NCI-H2107 treated with DMSO at 0.1 percent for 48 hours (cell line): ENCODE measurements at regions not wholly inside any gene's neighbourhood (a gene's known extent, or its start where the extent isn't known, plus 50 kb on each side); places are given as distances from the start of the nearest gene placed in this dataset.
A peak's percentile ranks its signal among the peaks of the same experiment; 100 is the strongest.

Source experiments
- DNase-seq: peaks from one replicate; lab custom pipeline; 2025; ENCODE audit not compliant: unreplicated experiment; lab: John Stamatoyannopoulos, UW

DNA sequence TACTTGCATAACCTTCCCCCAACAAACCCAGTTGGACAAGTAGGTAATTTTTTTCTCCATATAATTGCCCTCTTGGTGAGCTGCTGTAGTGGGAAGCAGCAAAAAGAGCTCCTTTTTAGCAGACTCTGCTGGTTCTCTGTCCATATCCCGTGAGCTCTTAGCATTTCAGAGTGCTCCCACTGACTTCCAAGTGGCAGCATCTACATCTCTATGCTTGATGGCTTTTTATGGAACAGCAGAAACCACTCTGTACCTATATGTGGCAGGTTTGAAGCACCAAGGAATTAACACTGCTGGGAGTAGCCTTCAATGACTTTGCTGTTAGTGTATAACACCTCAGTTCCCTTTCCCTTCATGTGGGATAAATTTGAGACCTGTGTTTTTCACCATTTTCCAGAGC lies 168.4 kb upstream of the NHS start:
- DNase-seq, result no peak

DNA sequence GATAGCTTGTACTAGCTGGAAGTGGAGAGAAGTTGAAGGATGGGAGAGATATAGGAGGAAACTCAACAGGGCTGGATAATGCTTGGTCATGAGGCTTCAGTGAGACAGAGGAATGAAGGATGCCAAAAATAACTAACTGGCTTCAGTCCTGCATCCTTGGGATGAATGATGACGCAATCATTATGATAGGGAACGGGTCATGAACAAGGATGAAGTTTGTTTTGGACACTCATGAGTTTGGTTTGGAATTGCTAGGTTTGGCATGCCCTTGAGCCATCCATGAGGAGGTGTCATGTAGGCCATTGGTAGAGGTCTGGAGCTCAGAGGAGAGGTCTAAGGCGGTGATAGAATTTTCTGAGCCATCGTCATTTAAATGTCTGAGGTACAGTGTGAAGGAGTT lies 160.0 kb upstream of the NHS start:
- no peak for DNase-seq

DNA sequence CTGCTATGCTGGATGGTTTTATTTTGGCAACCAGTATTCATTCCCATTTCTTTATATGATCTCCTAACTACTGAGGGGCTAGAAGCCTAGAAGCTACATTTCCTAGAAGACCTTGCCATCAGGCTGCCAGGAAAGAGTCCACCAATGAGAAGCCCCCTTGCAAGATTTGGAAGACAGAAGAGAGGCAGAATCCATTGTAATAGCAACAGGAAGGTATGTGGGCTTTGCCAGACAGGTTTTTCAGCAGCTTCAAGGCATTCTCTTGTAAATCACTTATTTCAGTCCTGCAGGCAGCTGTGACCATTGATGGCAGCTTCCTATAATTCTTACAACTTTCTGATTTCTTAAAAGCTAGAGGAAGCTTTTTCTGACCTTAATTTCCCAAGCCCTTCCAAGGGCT lies 148.3 kb upstream of the NHS start:
- no peak for DNase-seq

DNA sequence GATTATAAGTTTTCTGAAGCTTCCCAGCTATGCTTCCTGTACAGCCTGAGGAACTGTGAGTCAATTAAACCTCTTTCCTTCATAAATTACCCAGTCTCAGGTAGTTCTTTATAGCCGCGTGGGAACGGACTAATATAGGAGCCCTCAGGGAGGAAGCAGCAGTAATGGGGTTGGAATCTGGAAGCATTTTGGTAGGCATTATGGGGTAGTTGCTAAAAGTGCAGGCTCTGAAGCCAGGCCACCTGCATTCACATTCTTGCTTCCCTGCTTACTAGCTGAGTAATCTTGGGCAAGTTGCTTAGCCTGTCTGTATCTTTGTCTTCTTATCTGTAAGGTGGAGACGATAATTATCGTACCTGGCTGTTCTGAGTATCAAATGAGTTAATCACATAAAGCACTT lies 137.9 kb upstream of the NHS start:
- no peak for DNase-seq

DNA sequence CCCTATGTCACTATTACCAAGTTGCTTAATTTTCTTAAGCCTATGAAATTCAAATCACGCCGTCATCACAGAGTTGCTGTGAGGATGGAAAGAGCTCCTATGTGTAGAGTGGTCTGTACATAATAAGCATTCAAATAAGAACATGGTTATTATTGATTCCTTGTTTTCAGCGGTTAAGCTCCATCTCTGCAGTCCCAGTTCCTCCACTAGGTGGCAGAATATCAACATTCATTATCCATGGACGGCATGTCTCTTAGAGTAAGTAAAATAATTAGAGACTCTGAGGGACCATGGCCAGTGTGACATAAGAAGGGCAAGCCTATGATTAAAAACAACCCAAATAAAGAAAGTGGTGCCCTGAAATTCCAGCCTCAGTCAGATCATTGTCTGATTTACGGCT lies 132.5 kb upstream of the NHS start:
- DNase-seq, result peak; percentile 85

DNA sequence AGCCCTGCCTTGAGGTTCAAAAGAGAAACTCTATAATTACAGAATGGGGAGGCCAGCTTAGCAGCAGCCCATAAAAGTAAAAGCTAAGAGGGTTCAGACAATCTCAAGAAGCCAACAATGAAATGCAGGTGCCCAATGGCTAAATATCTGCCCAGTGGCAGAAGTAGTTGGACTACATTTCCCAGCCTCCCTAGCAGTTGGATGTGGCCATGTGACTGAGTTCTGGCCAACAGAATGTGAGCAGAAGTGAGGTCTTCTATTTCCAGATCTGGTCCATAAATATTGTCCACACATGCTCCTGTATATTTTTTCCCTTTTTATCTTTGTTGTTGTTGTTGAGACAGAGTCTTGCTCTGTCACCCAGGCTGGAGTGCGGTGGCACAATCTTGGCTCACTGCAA lies 127.9 kb upstream of the NHS start:
- DNase-seq, result no peak

DNA sequence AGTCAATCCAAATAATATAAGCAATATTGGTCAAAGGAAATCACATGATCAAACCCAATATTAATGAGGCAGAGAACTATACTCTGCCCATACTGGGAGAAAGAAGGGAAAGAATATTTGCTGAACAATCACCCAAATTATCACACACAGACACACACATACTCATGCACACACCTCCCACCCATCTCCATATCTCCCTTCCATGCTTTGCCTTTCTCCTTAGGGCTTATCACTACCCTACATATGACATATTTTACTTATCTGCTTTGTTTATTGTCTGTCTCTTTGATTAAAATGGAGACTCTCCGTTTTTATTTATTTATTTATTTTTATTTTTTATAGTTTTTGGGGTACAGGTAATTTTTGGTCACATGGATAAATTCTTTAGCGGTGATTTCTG lies 112.9 kb upstream of the NHS start:
- DNase-seq, result no peak

DNA sequence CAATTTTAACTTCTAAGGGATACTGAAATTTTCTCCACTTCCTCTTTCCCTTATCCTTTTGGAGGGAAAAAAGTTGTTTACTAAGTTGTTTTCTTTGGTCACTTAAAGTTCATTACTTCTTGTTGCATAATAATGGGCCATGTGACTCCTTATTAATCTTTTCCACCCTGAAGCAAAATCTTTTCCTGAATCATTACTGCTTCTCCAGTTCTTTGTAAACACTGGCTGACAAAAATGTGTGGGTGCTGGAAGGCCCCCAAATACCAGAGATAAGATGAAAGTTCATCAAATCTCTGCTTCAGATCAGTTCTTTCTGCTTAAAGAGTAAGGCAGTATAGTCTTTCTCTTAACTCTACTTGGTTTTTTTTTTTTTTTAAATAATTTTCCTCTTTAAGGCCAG lies 108.9 kb upstream of the NHS start:
- DNase-seq, result no peak

DNA sequence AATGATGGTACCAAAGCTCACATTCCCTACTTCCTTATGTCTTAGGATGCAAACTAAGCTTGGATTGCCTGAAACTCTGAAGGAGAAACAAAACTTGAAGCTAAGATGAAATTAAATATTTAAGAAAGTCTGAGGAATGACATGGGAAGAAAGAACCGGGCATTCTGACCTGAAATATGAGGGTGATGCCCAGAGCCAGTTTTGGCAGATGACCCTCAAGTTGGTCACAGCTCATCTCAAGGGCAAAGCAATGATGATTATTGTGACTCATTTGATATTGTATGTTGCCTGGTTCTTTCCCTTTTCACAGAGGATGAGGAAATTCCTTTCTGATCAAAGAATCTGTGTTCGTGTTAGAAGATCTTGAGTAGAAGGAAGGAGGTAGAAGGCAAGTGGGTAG lies 96.0 kb upstream of the NHS start:
- DNase-seq, result no peak

DNA sequence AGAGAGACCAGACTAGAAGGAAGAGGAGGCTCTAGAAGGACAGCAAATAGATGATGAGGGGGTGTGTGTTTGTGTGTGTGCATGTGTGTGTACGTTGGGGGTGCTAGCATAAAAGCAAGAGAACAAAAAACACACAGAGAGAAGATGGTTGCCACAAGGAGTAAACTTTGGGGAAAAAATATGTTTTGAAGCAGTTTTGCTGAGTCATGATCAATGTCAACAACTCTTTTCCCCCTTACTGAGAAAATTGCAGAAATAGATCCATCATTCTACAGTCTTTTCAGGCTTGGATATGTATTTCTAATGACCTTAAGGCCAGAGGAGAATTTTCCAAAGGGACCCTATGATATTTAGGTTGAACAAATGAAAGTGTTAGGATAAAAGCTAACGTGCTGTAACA lies 89.0 kb upstream of the NHS start:
- no peak for DNase-seq

DNA sequence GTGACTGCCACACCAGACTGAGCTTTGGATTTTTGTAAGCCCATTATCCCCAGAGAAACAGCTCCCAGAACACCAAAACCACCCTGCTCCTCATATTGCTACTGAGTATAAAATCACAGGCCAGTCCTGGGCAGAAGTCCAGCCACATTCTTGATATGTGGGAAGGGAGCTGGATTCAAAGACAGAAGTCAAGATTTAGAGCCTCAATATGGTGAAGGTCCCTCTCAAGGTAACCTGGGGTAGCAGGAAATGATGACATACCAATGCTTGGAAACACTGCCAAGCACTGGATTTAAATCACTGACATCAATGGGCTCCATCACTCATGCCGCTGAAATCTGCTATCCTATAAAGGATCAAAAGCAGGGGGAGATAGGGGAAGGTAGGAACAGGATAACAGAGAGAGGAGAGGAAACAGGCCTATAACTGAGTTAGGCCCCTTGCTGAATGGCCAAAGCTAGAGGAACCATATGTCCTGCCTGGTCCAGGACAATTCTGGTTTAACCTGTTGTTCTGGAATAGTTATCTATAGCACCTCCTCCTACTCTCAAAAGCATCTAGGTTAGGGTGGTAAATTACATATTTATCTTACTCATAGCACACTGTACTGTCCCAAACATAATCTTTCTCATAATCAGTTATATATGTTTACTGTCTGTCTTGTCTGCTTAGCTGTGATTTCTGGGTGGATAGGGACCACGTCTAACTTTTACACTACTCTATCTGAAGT lies 83.7 kb upstream of the NHS start:
- DNase-seq, result no peak

DNA sequence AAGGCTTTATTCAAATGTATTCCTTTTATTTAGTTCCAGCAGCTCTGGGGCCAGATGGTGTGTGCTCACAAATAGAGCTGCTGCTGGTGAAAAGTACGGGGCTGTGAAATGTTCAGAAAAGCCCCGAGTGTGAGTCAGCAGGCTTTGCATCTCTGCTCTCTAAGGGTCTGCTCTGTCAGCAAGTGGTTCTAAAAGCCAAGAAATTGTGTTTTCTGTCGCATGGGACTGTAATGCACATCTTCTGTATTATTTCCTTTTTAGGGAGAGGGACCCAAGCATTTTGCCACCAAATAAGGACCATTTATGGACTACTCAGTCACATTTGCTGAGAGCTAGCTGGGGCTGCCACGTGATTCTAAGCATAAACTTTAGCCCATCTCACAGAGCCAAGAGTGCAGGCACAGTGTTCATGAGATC lies 82.9 kb upstream of the NHS start:
- DNase-seq, result no peak

DNA sequence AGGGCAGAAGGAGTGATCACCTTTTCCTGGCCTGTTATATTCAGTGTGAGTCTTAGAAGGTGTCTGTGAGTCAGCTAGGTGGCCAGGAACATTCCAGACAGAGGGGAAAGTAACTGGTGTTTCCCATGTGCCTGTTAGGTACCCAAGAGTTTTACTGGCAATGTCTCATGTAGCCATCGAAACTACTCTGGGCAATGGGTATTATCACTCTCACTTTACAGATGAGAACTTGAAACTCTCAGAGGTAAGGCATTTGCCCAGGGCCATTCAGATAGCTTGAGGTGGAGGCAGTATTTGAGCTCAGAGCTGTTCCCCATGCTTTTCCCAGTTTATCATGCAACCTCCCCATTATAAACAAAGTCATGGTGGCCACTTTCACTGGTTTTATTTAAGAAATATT lies 80.4 kb upstream of the NHS start:
- no peak for DNase-seq

DNA sequence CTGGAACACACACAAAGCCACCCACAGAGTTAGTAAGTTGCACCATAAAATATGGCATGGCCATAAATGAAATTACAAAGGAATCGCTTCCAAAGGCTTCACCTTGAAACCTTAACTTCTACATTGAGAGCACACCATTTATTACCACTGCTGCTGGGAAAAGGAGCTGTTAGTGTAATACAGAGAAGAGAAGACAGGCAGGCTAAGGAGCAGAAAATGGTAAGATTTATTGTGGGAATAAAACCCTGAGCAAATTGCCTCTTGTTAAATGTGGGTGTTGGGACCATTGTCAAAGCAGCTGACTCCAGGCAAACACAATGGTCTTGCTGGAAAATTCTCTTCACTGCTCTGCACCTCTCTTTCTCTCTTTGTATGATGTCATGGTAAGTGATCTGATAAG lies 79.2 kb upstream of the NHS start:
- no peak for DNase-seq

DNA sequence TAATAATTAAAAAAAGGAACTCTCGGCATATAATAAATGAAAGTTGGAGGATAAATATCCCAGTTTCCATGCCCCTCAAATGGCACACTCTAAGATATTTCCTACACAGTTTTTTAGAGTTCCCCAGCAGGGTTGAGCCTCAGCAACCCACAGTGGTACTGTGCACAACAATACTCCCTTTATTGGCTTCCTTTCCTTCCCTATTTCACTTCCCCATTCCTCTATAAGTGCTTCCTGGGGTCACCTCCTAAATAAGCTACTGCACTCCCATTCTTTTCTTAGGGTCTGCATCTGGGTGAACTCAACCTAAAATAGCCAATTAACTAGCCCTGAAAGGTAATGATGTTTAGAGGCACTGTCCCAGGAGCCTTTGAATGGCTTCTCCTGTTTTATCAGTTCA lies 76.4 kb upstream of the NHS start:
- DNase-seq, result no peak

DNA sequence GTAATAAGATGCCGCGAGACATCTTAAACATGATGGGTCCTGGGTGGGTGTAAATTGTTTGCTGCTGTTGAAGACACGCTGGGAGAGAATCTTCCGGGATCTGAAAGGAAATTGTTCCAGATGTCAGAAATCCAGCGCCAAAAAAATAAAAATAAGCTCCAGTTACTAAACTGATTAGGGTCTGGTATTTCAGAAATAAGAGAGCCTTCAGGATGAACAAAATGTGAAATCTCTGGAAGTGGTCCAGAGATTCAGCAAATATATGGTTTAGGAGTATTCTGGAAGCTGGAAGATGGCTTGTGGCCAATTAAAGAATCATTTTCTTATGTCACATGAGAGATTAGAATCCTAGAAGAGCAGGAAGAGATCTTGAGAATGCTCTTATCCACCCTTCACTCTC lies 75.8 kb upstream of the NHS start:
- no peak for DNase-seq

DNA sequence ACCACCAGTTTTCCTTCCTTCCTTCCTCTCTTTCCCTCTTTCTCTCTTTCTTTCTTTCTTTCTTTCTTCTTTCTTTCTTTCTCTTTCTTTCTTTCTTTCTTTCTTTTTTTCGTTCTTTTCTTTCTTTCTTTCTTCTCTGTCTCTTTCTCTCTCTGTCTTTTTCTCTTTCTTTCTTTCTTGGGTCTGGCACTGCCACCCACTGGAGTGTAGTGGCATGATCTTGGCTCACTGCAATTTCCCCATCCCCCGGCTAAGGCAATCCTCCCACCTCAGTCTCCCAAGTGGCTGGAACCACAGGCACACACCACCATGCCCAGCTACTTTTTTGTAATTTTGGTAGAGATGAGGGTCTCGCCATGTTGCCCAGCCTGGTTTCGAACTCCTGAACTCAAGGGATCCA lies 51.6 kb upstream of the NHS start:
- no peak for DNase-seq
